Adipocyte (in vitro differentiated cells): ENCODE measurements at regions not wholly inside any gene's neighbourhood (a gene's known extent, or its start where the extent isn't known, plus 50 kb on each side); places are given as distances from the start of the nearest gene placed in this dataset.

Source experiments
- DNase-seq: peaks from one replicate; pipeline ENCODE4 v3.0.0-alpha.2; 2015; ENCODE audit warnings: low read depth
- H3K27me3 ChIP-seq: replicated peaks from 2 replicates; pipeline ENCODE4 v1.7.0; 2013; ENCODE audit warnings: mild to moderate bottlenecking, low read length, moderate library complexity; ENCODE audit not compliant: control insufficient read depth, insufficient read depth
- H3K36me3 ChIP-seq: 2 replicates; pipeline ENCODE4 v1.7.0; 2013; ENCODE audit warnings: low read length, mild to moderate bottlenecking, moderate library complexity; ENCODE audit not compliant: control insufficient read depth, insufficient read depth, severe bottlenecking
- H3K4me1 ChIP-seq: 2 replicates; pipeline ENCODE4 v1.7.0; 2013; ENCODE audit warnings: mild to moderate bottlenecking, low read length, moderate library complexity; ENCODE audit not compliant: control insufficient read depth, insufficient read depth
- H3K4me3 ChIP-seq: 2 replicates; pipeline ENCODE4 v1.7.0; 2013; ENCODE audit warnings: mild to moderate bottlenecking, low read length, moderate library complexity
- H3K9ac ChIP-seq: 2 replicates; pipeline ENCODE4 v1.7.0; 2013; ENCODE audit warnings: mild to moderate bottlenecking, low read length, moderate library complexity
- H3K9me3 ChIP-seq: 2 replicates; pipeline ENCODE4 v1.7.0; 2013; ENCODE audit warnings: mild to moderate bottlenecking, low read length, moderate library complexity; ENCODE audit not compliant: control insufficient read depth

DNA sequence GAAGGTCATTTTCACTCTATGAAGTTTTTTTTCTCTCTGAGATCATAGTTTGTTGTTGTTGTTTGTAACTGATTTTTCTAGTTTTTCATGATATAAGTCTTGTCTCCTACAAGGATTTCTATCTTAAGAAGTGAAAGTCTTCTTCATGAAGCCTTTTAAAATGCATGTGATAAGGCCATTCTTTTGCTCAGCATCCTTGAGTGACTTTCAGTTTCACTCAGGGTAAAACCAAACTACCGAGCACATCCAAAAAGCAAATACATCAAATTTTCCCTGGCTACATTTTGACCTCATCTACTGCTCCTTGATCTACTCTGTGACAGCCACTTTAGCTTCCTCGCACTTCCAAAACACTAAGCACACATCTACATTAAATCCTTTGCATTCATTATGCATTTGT lies 580.7 kb downstream of the KCTD8 start:
- no peak for DNase-seq
- peaks cover 19% of the 10 kb centered on the region for H3K9me3 ChIP-seq
- H3K36me3 ChIP-seq, result no peaks in the 10 kb centered on the region
- no peak overlapping the region for H3K4me3 ChIP-seq
- no peaks in the 10 kb centered on the region for H3K27me3 ChIP-seq
- H3K9ac ChIP-seq, result no peak overlapping the region
- no peaks in the 10 kb centered on the region for H3K4me1 ChIP-seq

DNA sequence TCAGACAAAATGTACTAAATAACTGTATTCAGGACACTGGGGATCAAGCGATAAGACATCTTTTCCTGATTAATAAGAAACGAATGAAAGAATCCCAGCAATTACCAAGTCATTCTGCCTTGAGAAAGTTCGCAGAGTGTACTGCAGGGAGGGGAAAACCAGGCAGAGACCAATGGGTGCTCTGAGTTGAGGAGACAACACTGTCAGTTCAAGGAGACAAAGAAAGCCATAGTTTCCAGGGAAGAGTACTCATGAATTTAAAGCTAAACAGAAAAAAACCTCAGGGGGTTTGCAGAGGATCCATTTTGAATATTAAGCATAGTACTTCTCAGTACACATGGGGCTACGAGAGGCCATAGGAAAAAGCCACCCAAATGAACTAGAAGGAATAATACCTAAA lies 573.0 kb downstream of the KCTD8 start:
- Histone ChIP-seq H3K9me3 (peaks cover 22% of the 10 kb centered on the region), H3K9ac (no peak overlapping the region), H3K36me3 (no peaks in the 10 kb centered on the region), H3K27me3 (no peaks in the 10 kb centered on the region), H3K4me3 (no peak overlapping the region), H3K4me1 (no peaks in the 10 kb centered on the region)
- no peak for DNase-seq

- Histone ChIP-seq H3K9me3 (no peaks in the 10 kb centered on the region), H3K4me3 (no peak overlapping the region), H3K36me3 (no peaks in the 10 kb centered on the region), H3K4me1 (no peaks in the 10 kb centered on the region), H3K27me3 (no peaks in the 10 kb centered on the region), H3K9ac (no peak overlapping the region)
- DNase-seq, result no peak
Observed at GRCh38 chr4:43882470-43882869, 566.1 kb downstream of the KCTD8 start.

DNA sequence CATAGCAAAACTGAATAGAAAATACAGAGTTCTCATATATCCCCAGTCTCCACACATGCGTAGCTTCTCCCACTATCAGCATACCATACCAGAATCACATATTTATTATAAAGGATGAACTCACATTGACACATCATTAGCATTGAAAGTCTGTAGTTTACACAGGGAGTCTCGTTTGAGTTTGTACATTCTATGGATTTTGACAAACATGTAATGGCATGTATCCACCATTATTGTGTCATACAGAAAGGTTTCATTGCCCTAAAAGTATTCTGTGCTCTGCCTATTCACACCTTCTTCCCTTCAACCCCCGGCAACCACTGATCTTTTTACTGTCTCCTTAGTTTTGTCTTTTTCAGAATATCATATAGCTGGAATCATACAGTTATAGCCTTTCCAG lies 562.4 kb downstream of the KCTD8 start:
- Histone ChIP-seq H3K9me3 (no peaks in the 10 kb centered on the region), H3K4me1 (no peaks in the 10 kb centered on the region), H3K9ac (no peak overlapping the region), H3K27me3 (no peaks in the 10 kb centered on the region), H3K4me3 (no peak overlapping the region), H3K36me3 (no peaks in the 10 kb centered on the region)
- DNase-seq, result no peak

GRCh38 chr4:43898836-43899235 lies 549.8 kb downstream of the KCTD8 start:
- no peak for DNase-seq
- Histone ChIP-seq H3K27me3 (no peaks in the 10 kb centered on the region), H3K4me1 (no peaks in the 10 kb centered on the region)

DNA sequence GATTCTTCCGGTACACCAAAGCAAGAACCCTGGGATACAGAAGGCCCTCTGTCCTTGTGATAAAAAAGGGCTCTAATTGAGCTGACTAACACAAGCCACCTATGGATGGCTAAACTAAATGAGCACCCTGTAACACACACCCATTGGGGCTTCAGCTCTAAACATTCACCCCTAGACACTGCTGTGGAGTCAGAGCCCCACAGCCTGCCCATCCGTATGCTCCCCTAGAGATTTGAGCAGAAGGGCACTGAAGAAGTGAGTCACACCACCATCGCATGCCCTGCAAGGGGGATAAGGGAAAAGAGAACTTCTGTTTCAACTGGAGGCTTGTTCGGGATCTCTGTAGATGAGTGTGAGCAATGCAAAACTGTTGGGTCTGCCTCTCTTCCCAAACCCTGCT lies 545.2 kb downstream of the KCTD8 start:
- Histone ChIP-seq H3K27me3 (no peaks in the 10 kb centered on the region), H3K4me3 (no peak overlapping the region), H3K36me3 (no peaks in the 10 kb centered on the region), H3K4me1 (no peaks in the 10 kb centered on the region), H3K9me3 (no peaks in the 10 kb centered on the region), H3K9ac (no peak overlapping the region)
- no peak for DNase-seq

More at GRCh38 chr4:43898836-43899235, 549.8 kb downstream of the KCTD8 start:
- H3K36me3 ChIP-seq, result no peaks in the 10 kb centered on the region
- no peak overlapping the region for H3K4me3 ChIP-seq
- no peaks in the 10 kb centered on the region for H3K9me3 ChIP-seq
- no peak overlapping the region for H3K9ac ChIP-seq

- H3K9ac ChIP-seq, result no peak overlapping the region
- H3K4me1 ChIP-seq, result no peaks in the 10 kb centered on the region
- H3K36me3 ChIP-seq, result no peaks in the 10 kb centered on the region
- no peaks in the 10 kb centered on the region for H3K27me3 ChIP-seq
- H3K4me3 ChIP-seq, result no peak overlapping the region
- no peak for DNase-seq
- H3K9me3 ChIP-seq, result peaks cover 5% of the 10 kb centered on the region
Observed at GRCh38 chr4:43918377-43918776, 530.2 kb downstream of the KCTD8 start.

- Histone ChIP-seq H3K27me3 (no peaks in the 10 kb centered on the region), H3K9ac (no peak overlapping the region), H3K9me3 (no peaks in the 10 kb centered on the region), H3K36me3 (no peaks in the 10 kb centered on the region), H3K4me3 (no peak overlapping the region), H3K4me1 (no peaks in the 10 kb centered on the region)
- DNase-seq, result no peak
Observed at GRCh38 chr4:43932448-43932847, 516.2 kb downstream of the KCTD8 start.

GRCh38 chr4:43943998-43944397 lies 504.6 kb downstream of the KCTD8 start:
- Histone ChIP-seq H3K9me3 (no peaks in the 10 kb centered on the region), H3K36me3 (no peaks in the 10 kb centered on the region), H3K9ac (no peak overlapping the region), H3K4me1 (no peaks in the 10 kb centered on the region), H3K27me3 (no peaks in the 10 kb centered on the region), H3K4me3 (no peak overlapping the region)
- no peak for DNase-seq

DNA sequence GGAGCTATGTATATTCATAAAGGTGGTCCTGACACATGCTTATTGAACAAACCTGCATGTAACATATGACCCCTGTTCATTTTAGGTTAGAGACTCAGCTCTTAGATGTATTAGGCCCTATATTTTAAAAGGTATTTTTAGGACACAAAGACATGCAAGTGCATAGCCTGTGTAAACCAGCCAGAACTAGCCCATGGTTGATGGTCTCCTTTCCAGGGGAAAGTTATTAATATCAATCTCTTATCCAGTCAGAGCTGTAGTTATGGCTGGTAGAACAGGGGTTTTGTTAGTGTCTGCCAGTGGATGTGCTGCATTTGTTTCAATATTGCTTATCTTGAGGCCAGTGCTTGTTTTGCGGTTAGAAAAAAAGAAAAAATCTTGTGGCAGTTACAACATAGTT lies 488.6 kb downstream of the KCTD8 start:
- Histone ChIP-seq H3K36me3 (no peaks in the 10 kb centered on the region), H3K9me3 (no peaks in the 10 kb centered on the region), H3K9ac (no peak overlapping the region), H3K4me1 (no peaks in the 10 kb centered on the region), H3K4me3 (no peak overlapping the region), H3K27me3 (no peaks in the 10 kb centered on the region)
- no peak for DNase-seq

GRCh38 chr4:43968011-43968410 lies 480.6 kb downstream of the KCTD8 start:
- H3K9me3 ChIP-seq, result no peaks in the 10 kb centered on the region
- no peaks in the 10 kb centered on the region for H3K36me3 ChIP-seq
- no peak overlapping the region for H3K4me3 ChIP-seq
- H3K27me3 ChIP-seq, result no peaks in the 10 kb centered on the region
- H3K9ac ChIP-seq, result no peak overlapping the region
- H3K4me1 ChIP-seq, result no peaks in the 10 kb centered on the region
- DNase-seq, result no peak

DNA sequence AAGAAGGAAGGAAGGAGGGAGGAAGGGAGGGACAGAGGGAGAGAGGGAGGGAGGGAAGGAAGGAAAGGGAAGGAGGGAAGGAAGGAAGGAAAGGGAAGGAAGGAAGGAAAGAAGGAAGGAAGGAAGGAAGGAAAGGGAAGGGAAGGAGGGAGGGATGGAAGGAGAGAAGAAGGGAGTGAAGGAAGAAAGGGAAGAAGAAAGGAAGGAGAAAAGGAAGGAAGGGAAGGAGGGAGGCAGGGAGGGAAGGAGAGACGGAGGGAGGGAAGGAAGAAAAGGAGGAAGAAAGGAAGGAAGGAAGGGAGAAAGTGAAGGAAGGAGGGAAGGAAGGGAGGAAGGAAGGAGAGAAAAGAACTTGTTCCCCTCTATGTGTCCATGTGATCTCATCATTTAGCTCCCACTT lies 465.0 kb downstream of the KCTD8 start:
- Histone ChIP-seq H3K36me3 (no peaks in the 10 kb centered on the region), H3K27me3 (no peaks in the 10 kb centered on the region), H3K9ac (no peak overlapping the region), H3K4me3 (no peak overlapping the region), H3K9me3 (no peaks in the 10 kb centered on the region), H3K4me1 (no peaks in the 10 kb centered on the region)
- no peak for DNase-seq
